Adrenal gland (tissue), 5 donors: ENCODE measurements at regions not wholly inside any gene's neighbourhood (a gene's known extent, or its start where the extent isn't known, plus 50 kb on each side); places are given as distances from the start of the nearest gene placed in this dataset.
"Not testable (repeated sequence)": the region's sequence is repeated elsewhere in the genome, so short reads cannot be mapped to it uniquely, and the experiment has no call there.

ENCODE experiments used
- POLR2A ChIP-seq, 2 donors: fragments of 450-650 bp; IDR thresholded peaks; one replicate each; pipeline ENCODE4 v1.6.1; 2017; ENCODE audit warnings: antibody characterized with exemption in 2 of 2, mild to moderate bottlenecking in 2 of 2, moderate library complexity in 1 of 2
- TF ChIP-seq, protein P1 (sequence below), 6 experiments: fragments of 450-650 bp in 4 of 6; fragments of 200-600 bp in 2 of 6; sonication (generic) in 1 of 6; IDR thresholded peaks; 1 replicate in 5 of 6; 2 replicates in 1 of 6; pipeline versions ENCODE4 v1.5.1 to v1.8.0; 2016 to 2021; ENCODE audit warnings: antibody characterized with exemption in 6 of 6, mild to moderate bottlenecking in 2 of 6, moderate library complexity in 1 of 6
- donor health status: DM: no; HTN: no; CAD: no.

DNA sequence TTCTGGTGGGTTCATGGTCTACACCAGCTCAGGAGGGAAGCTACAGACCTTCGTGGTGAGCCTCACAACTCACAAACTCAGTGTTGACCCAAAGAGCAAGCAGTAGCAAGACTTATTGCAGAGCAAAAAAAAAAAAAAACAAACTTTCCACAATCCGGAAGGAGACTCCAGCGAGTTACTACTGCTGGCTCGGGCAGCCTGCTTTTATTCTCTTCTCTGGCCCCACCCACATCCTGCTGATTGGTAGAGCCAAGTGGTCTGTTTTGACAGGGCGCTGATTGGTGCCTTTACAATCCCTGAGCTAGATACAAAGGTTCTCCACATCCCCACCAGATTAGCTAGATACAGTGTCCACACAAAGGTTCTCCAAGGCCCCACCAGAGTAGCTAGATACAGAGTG, 135.6 kb upstream of the TMEM170B start:
- TF ChIP-seq, protein P1, sequence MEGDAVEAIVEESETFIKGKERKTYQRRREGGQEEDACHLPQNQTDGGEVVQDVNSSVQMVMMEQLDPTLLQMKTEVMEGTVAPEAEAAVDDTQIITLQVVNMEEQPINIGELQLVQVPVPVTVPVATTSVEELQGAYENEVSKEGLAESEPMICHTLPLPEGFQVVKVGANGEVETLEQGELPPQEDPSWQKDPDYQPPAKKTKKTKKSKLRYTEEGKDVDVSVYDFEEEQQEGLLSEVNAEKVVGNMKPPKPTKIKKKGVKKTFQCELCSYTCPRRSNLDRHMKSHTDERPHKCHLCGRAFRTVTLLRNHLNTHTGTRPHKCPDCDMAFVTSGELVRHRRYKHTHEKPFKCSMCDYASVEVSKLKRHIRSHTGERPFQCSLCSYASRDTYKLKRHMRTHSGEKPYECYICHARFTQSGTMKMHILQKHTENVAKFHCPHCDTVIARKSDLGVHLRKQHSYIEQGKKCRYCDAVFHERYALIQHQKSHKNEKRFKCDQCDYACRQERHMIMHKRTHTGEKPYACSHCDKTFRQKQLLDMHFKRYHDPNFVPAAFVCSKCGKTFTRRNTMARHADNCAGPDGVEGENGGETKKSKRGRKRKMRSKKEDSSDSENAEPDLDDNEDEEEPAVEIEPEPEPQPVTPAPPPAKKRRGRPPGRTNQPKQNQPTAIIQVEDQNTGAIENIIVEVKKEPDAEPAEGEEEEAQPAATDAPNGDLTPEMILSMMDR (IDR thresholded peaks at IDR 0.05), result not testable (repeated sequence)
- TF ChIP-seq POLR2A (IDR thresholded peaks at IDR 0.05), result not testable (repeated sequence)
